GM12872 (cell line): ENCODE measurements at regions not wholly inside any gene's neighbourhood (a gene's known extent, or its start where the extent isn't known, plus 50 kb on each side); places are given as distances from the start of the nearest gene placed in this dataset.

Experiments used
- CTCF ChIP-seq: IDR thresholded peaks from 3 replicates; pipeline ENCODE4 v1.5.1; 2011; ENCODE audit warnings: low read depth, mild to moderate bottlenecking, low read length, moderate library complexity; ENCODE audit not compliant: insufficient read depth

DNA sequence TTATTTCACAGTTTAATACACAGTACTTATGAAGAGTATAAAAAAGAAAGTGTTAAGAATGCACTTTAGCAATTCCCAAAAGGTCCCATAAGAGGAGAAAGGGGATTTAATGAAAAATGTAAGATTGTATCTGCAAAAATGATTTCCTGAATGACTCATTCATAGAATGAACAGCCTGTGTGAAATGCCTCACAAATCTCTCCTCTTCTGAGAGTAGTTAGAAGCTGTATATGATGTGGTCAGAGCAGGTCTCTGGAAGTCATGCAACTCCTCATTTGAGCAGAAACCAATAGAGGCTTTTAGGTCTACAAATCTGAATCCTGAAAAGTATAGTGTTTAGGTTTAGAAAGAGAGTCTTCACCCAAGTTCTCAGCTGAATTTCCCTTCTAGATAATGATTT lies 381.3 kb upstream of the INTU start:
- no peak for TF ChIP-seq CTCF

DNA sequence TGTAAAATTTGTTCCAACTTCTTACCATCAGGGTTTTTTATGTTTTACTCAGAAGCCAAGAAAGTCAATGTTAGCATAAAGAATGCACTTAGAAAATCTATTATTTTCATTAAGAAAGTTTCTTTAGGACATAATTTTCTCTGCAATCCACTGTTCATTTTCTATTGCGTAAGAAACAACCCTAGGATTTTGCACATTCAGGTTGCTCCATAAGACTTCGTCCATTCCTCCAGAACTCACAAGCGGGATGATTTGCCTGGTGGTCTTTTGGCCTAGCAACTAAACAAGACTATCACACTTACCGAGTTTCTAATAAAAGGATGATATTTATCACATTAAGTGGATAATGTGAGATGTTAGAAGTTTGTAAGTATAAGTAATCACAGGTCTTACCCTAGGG lies 376.3 kb upstream of the INTU start:
- no peak for TF ChIP-seq CTCF

- TF ChIP-seq CTCF = no peak
Observed at GRCh38 chr4:127261476-127261875, 371.3 kb upstream of the INTU start.

GRCh38 chr4:127268367-127268766 lies 364.4 kb upstream of the INTU start:
- no peak for TF ChIP-seq CTCF

- TF ChIP-seq CTCF = no peak
Observed at GRCh38 chr4:127284236-127284635, 348.5 kb upstream of the INTU start.

DNA sequence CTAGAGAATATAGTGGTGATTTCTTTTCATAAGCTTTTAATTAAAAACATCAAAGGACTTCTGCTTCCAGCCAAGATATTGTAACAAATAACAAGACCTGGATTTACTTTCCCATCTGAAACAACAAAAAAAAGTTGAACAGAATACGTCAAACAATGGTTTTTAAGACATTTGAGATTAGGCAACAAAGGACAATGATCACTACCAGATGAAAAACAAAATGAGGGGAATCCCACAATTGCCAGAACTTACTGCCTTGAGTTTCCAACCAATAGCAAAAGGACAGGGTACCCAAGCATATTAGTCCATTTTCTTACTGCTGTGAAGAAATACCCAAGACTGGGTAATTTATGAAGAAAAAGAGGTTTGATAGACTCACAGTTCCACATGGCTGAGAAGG lies 341.4 kb upstream of the INTU start:
- TF ChIP-seq CTCF = no peak

- TF ChIP-seq CTCF = no peak
Observed at GRCh38 chr4:127293496-127293895, 339.3 kb upstream of the INTU start.

- no peak for TF ChIP-seq CTCF
Observed at GRCh38 chr4:127304356-127304755, 328.4 kb upstream of the INTU start.
